IPS DF 6.9 (cell line): ENCODE measurements at regions not wholly inside any gene's neighbourhood (a gene's known extent, or its start where the extent isn't known, plus 50 kb on each side); places are given as distances from the start of the nearest gene placed in this dataset.

Experiments
- DNase-seq: peaks from one replicate; pipeline ENCODE4 v3.0.0-alpha.2; 2013; ENCODE audit warnings: low read depth, low spot score
- H3K27ac ChIP-seq: one replicate; pipeline ENCODE4 v1.5.1; 2013; ENCODE audit warnings: low read length, control low read depth
- H3K27me3 ChIP-seq: 2 replicates; pipeline ENCODE4 v1.6.1; 2013; ENCODE audit warnings: mild to moderate bottlenecking, low read length; ENCODE audit not compliant: control insufficient read depth, insufficient read depth
- H3K36me3 ChIP-seq: 2 replicates; pipeline ENCODE4 v1.6.1; 2013; ENCODE audit warnings: low read length; ENCODE audit not compliant: control insufficient read depth, insufficient read depth
- H3K4me1 ChIP-seq: 2 replicates; pipeline ENCODE4 v1.6.1; 2013; ENCODE audit warnings: low read length; ENCODE audit not compliant: control insufficient read depth, insufficient read depth
- H3K4me3 ChIP-seq: 2 replicates; pipeline ENCODE4 v1.5.1; 2013; ENCODE audit warnings: mild to moderate bottlenecking, low read length
- H3K9me3 ChIP-seq: 2 replicates; pipeline ENCODE4 v1.6.1; 2013; ENCODE audit warnings: low read length, inconsistent platforms; ENCODE audit not compliant: control insufficient read depth, insufficient read depth
- WGBS: extraction: QIAGEN DNeasy Blood & Tissue Kit; methylation state at CpG from one replicate; pipeline ENCODE4 v1.1.7; 2013; ENCODE audit warnings: mixed read lengths, missing lambda C conversion rate; ENCODE audit not compliant: insufficient read length, insufficient coverage; 5-methylcytosine and 5-hydroxymethylcytosine counted together

DNA sequence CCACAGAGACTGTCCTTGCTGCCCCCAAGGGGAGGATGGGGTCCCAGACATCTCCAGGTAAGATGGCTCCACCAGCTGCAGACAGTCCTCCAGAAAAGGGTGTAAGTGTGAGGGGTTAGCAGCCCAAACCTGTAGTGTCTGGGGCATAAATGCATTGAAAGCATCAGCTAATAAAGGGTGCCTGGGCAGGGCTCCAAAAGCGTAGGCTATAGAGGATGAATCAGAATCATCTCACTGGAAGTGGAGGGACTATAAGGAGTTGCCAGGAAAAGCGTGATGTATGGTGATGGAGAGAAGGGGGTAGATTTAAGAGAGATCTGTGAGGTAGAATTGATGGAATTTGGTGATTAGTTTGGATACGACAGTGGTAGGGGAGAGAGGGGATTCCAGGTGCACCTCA is 79.9 kb upstream of the ONECUT1 start:
- Histone ChIP-seq H3K36me3 (no peaks in the 10 kb centered on the region), H3K9me3 (no peaks in the 10 kb centered on the region), H3K4me3 (no peak overlapping the region), H3K4me1 (peaks cover 2% of the 10 kb centered on the region; the same call in 1 of the 2 replicates), H3K27ac (no peak overlapping the region), H3K27me3 (no peaks in the 10 kb centered on the region)
- WGBS, result 100% methylated on average over 2 of the region's 3 CpGs
- DNase-seq, result no peak

DNA sequence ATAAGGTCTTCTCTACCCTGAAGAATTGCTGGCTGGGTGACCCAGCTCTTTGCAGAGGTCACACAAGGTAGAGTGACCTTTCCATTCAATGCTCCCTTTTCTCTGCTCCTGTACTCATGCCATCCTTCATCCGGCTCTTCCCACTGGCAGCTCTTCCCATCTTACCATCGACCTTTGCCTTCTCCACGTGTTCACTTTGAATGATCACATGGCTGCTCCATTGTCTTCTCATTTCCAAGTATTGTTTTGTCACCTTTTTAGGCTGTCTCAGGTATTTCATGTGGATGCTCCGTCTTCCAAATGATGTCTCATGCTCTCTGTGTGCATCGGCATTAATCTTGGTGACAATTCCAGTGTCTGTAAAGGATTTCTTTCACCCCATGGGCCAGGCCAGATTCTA is 76.6 kb upstream of the ONECUT1 start:
- no CpG with 5 or more reads among the region's 5 CpGs for WGBS
- no peak for DNase-seq
- Histone ChIP-seq H3K9me3 (no peaks in the 10 kb centered on the region), H3K27ac (no peak overlapping the region), H3K27me3 (no peaks in the 10 kb centered on the region), H3K36me3 (no peaks in the 10 kb centered on the region), H3K4me3 (no peak overlapping the region), H3K4me1 (peaks cover 2% of the 10 kb centered on the region; the same call in 1 of the 2 replicates)

DNA sequence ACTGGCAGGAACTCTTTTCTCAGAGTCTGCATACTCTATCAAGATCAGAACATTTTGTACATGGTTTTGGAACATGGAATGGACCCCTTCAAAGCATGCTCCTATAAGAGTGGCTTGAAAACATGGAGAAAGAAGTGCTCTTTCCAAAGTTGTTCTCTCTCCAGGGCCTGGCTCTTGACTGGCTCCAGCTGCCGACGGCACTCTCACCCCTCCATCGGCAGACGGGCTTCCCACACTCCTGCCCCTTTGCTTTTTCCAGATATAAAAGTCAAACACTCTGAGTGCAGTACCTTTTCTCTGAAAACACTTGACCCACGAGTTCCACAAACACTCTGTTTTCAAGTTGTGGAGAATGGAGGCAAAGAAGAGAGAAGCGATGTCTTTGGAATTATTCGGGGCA is 72.5 kb upstream of the ONECUT1 start:
- no peak for DNase-seq
- H3K4me1 ChIP-seq, result peaks cover under 1% of the 10 kb centered on the region
- H3K9me3 ChIP-seq, result no peaks in the 10 kb centered on the region
- WGBS, result no CpG with 5 or more reads among the region's 7 CpGs
- H3K4me3 ChIP-seq, result no peak overlapping the region
- no peaks in the 10 kb centered on the region for H3K27me3 ChIP-seq
- no peaks in the 10 kb centered on the region for H3K36me3 ChIP-seq
- no peak overlapping the region for H3K27ac ChIP-seq

DNA sequence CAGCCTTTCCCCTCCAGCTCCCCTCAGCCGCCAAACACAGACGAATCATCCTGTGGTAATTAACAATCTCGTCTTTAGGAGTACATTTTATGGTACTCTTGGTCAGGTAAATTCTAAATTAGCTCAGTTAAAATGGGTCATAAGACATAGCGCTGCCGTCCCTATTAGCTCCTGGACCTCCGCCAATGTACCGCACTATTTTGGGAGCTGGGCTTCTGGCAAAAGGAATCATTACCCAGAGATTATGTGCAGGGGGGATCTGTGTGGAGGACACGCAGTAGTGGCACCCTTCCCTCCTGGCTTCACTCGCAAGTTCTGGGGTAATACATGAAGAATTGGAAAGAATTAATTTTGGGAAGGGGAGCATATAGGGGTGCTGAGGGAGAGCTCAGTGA is 68.6 kb upstream of the ONECUT1 start:
- DNase-seq, result no peak
- peaks cover 4% of the 10 kb centered on the region for H3K4me1 ChIP-seq
- no peaks in the 10 kb centered on the region for H3K9me3 ChIP-seq
- no peak overlapping the region for H3K4me3 ChIP-seq
- WGBS, result no CpG with 5 or more reads among the region's 9 CpGs
- no peaks in the 10 kb centered on the region for H3K36me3 ChIP-seq
- H3K27ac ChIP-seq, result no peak overlapping the region
- H3K27me3 ChIP-seq, result no peaks in the 10 kb centered on the region

DNA sequence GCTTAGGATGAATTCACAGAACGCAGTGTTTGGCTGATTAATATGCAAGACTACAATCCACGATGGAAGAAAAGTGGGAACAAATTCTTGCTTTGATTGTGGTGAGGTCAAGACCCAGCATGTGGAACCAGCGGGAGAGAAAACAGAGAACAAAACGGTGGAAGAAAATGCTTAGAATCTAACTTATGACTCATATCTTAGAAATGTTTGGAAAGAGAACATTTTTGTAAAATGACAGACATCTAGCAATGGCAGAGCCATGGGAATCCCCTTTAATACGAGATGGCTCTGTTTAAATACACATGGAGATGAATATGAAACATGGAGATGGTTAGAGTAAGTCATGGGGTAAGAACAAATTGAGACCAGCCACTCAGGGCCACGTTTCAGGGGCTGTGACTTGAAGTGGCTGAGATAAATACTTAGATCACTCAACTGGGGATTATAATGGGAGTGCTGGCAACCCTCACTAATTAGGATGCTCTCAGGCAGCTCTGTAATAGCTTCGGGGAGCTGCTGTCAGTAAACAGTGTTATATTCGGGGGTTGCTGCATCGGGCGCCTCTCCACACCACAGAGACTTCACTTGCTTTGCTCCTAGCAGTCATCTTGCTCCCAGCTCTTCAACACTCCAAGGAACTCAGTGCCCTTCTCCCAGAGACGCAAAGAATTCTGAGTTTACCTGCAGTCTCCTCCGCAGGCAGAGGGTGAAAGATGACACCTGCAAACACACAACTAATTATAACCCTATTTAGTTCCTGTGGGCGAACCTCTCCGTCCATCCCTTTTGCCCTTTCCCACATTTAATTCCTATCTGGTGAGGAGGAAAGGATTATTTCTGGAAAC is 68.0 kb upstream of the ONECUT1 start:
- Histone ChIP-seq H3K4me1 (peaks cover 4% of the 10 kb centered on the region), H3K4me3 (no peak overlapping the region), H3K36me3 (no peaks in the 10 kb centered on the region), H3K9me3 (no peaks in the 10 kb centered on the region), H3K27me3 (no peaks in the 10 kb centered on the region), H3K27ac (no peak overlapping the region)
- DNase-seq, result no peak
- no CpG with 5 or more reads among the region's 14 CpGs for WGBS

DNA sequence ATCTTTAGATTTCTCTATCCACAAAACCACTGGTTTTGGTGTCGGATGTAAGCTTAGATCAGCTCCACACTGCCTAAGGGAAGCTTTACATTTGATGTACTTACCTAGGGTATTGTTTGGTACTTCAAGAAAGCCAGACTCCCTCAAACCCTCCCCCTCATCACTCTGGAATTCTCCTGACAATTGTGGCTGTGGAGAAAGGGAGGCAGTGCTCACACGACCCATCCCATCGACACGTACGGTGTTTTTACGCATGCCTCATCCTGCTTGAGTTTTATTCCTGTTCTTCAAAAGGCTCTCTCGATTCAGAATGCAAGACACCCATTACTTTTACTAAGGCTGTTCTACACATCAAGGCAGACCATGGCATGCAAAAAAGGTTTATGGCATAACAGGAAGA is 67.3 kb upstream of the ONECUT1 start:
- H3K4me3 ChIP-seq, result no peak overlapping the region
- no peaks in the 10 kb centered on the region for H3K36me3 ChIP-seq
- no peak for DNase-seq
- WGBS, result no CpG with 5 or more reads among the region's 7 CpGs
- H3K9me3 ChIP-seq, result no peaks in the 10 kb centered on the region
- peaks cover 4% of the 10 kb centered on the region for H3K4me1 ChIP-seq
- H3K27me3 ChIP-seq, result no peaks in the 10 kb centered on the region
- H3K27ac ChIP-seq, result no peak overlapping the region

DNA sequence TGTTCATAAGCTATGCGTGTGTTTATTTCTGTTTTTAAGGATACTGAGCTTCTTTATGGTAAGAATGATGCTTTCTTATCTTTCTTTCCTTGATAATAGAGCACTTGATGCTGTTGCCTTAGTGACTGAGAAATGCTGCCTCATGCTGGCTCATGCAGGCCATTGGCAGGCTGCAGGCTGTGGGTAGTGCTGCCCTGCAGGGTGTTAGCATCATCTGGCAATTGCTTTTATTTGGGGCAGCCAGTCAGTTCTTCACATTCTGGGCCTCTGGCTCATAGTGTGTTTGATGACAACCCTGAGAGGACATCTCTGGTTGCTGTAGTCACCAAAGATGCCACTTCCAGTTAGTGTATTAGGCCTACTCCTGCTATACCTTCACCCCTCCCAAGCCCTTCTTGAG is 66.2 kb upstream of the ONECUT1 start:
- no peak for DNase-seq
- Histone ChIP-seq H3K36me3 (no peaks in the 10 kb centered on the region), H3K9me3 (no peaks in the 10 kb centered on the region), H3K27ac (no peak overlapping the region), H3K4me1 (peaks cover 4% of the 10 kb centered on the region), H3K27me3 (no peaks in the 10 kb centered on the region), H3K4me3 (no peak overlapping the region)
- WGBS, result no CpG with 5 or more reads among the region's 1 CpG

DNA sequence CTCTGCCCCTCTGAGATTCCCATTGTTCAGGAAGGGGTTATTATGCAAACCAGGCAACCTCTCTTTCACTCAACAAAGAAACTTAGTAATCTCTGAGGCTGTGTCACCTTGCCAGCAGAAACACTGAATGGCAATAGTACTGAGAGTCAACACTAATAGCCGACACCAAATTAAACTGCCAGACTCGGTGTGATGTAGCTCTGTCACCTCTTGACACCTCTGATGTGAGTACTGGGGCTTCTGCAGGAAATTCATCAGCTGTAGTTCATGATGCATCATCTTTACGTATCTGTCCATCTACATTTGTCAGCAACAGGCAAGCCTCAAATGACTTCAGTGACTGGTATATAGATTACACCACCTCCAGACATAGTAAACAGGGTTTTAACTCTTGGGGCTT is 65.0 kb upstream of the ONECUT1 start:
- H3K4me1 ChIP-seq, result peaks cover 4% of the 10 kb centered on the region
- no peaks in the 10 kb centered on the region for H3K36me3 ChIP-seq
- no peaks in the 10 kb centered on the region for H3K27me3 ChIP-seq
- no CpG with 5 or more reads among the region's 3 CpGs for WGBS
- no peak overlapping the region for H3K27ac ChIP-seq
- DNase-seq, result no peak
- no peak overlapping the region for H3K4me3 ChIP-seq
- no peaks in the 10 kb centered on the region for H3K9me3 ChIP-seq

DNA sequence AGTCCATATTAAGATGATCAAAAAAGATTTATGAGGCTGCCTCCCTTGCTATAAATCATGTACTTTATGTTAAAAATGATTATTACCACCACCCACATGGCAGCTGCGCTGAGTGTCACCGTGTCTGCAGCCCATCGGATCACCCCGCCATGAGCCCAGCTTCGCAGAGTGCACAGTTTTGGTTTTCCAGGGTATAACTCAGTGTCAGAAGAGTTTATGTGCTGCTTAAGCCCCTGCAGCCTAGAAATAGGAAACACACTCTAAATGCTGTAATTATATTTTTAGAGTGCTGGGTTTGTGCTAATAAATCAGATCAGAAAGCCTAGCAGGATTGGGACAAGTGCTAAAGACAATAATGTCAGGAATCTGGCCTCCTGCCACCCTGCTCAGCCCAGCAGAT is 54.7 kb upstream of the ONECUT1 start:
- no peak for DNase-seq
- Histone ChIP-seq H3K27ac (no peak overlapping the region), H3K9me3 (no peaks in the 10 kb centered on the region), H3K36me3 (no peaks in the 10 kb centered on the region), H3K27me3 (no peaks in the 10 kb centered on the region), H3K4me3 (no peak overlapping the region), H3K4me1 (no peaks in the 10 kb centered on the region)
- WGBS, result no CpG with 5 or more reads among the region's 5 CpGs
